HG03342 (cell line): ENCODE measurements at regions not wholly inside any gene's neighbourhood (a gene's known extent, or its start where the extent isn't known, plus 50 kb on each side); places are given as distances from the start of the nearest gene placed in this dataset.
A peak's percentile ranks its signal among the peaks of the same experiment; 100 is the strongest.
"Not testable (repeated sequence)": the region's sequence is repeated elsewhere in the genome, so short reads cannot be mapped to it uniquely, and the experiment has no call there.

ENCODE experiments used
- ATAC-seq: cut with Tn5 transposase; IDR thresholded peaks from one replicate; pipeline ENCODE4 v1.9.1; 2021; ENCODE audit warnings: mild to moderate bottlenecking, moderate library complexity; ENCODE audit not compliant: unreplicated experiment

- not testable (repeated sequence) for ATAC-seq
Observed at GRCh38 chr5:163934990-163935389, 429.6 kb downstream of the MAT2B start.

DNA sequence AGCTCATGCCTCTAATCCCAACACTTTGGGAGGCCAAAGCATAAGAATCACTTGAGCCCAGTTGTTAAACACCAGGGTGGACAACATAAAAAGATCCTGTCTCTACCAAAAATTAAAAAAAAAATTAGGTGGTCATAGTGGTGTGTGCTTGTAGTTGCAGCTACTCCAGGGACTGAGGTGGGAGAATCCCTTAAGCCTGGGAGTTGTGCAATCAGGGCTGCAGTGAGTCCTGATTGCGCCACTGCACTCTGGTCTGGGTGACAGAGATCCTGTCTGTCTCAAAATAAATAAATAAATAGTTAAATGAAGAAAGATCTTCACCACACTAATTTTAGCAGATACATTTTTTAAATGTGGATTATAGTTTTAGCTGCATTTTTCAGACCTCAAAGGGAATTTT, 433.2 kb downstream of the MAT2B start:
- ATAC-seq, result no peak

DNA sequence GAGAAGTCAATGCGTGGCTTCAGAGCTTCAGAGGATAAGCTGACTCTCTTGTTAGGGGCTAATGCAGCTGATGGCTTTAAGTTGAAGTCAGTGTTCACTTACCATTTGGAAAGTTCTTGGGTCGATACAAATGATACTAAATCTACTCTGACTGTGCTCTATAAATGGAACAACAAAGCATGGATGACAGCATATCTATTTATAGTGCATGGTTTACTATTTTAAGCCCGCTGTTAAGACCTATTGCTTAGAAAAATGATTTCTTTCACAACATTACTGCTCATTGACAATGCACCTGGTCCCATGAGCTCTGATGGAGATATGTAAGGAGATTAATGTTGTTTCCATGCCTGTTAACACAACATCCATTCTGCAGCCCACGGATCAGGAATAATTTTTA, 435.7 kb downstream of the MAT2B start:
- ATAC-seq, result peak; percentile 48

GRCh38 chr5:163943546-163943945, 438.1 kb downstream of the MAT2B start:
- ATAC-seq, result peak; percentile 43

GRCh38 chr5:163944738-163945137, 439.3 kb downstream of the MAT2B start:
- no peak for ATAC-seq

GRCh38 chr5:163947848-163948666, 442.6 kb downstream of the MAT2B start:
- ATAC-seq, result no peak

- no peak for ATAC-seq
Observed at GRCh38 chr5:163950248-163950647, 444.8 kb downstream of the MAT2B start.

DNA sequence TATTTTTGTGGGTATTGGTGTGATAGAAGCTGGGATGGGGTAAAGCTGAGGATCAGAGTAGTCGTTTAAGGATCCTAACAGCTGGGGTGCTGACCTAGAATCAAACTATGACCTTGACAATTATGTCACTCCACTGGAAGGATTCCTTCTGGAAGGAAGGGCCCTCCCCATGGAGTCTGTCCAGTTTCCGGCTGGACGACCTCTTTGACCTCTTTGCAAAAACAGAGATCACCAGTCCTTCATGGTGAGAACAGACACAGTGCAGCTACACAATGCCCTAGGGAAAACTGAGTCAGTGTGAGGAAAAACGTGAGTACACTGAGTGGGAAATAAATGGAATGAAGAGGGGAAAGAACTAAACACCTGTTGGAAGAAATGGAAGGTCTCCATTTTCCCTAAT, 445.6 kb downstream of the MAT2B start:
- no peak for ATAC-seq

GRCh38 chr5:163953901-163954300, 448.5 kb downstream of the MAT2B start:
- no peak for ATAC-seq

DNA sequence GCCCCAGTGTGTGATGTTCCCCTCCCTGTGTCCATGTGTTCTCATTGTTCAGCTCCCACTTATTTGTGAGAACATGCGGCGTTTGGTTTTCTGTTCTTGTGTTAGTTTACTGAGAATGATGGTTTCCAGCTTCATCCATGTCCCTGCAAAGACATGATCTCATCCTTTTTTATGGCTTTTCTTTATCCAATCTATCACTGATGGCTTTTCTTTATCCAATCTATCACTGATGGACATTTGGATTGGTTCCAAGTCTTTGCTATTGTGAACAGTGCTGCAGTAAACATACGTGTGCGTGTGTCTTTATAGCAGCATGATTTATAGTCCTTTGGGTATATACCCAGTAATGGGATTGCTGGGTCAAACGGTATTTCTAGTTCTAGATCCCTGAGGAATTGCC, 455.8 kb downstream of the MAT2B start:
- not testable (repeated sequence) for ATAC-seq

GRCh38 chr5:163963881-163964280, 458.5 kb downstream of the MAT2B start:
- ATAC-seq, result no peak

- no peak for ATAC-seq
Observed at GRCh38 chr5:163964671-163965070, 459.3 kb downstream of the MAT2B start.

DNA sequence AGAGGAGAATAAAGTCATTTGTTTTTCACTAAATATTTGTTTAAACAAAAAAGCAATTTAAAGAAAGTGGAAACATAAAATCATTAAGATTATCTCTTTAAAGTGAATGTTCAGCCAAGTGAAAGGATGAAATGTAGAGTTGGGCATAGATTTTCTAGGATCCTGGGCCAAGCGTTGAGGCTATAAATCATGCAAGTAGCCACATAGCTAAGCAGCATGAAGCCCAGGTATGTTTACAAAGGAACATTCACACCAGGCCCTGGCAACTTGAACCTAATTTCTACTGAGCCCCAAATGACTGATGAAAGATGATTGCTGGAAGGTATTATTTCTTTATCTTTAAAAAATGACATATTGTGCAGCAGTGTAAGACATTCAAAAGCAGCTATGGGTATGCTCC, 461.8 kb downstream of the MAT2B start:
- ATAC-seq, result no peak

- ATAC-seq, result no peak
Observed at GRCh38 chr5:163968651-163969050, 463.2 kb downstream of the MAT2B start.

- ATAC-seq, result no peak
Observed at GRCh38 chr5:163976696-163977095, 471.3 kb downstream of the MAT2B start.

DNA sequence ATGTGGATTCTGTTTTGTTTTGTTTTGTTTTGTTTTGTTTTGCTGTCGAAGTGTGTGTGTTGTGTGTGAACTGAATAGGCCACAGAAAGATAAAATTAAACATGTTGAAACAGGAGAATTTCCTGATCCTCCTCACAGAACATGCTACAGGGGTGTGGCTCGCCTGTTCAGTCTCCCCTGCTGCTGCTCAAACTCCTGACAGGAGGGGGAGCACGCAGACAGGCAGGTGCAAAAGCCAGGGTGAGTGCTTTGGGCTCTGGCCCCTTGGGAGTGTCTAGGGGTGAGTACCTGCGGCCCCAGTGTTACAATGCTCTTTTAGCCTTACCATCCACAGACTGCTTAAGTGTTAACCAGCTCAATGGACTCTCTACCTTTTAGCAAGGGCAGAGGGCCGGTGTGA, 473.5 kb downstream of the MAT2B start:
- ATAC-seq, result no peak

- no peak for ATAC-seq
Observed at GRCh38 chr5:163988566-163988965, 483.1 kb downstream of the MAT2B start.

DNA sequence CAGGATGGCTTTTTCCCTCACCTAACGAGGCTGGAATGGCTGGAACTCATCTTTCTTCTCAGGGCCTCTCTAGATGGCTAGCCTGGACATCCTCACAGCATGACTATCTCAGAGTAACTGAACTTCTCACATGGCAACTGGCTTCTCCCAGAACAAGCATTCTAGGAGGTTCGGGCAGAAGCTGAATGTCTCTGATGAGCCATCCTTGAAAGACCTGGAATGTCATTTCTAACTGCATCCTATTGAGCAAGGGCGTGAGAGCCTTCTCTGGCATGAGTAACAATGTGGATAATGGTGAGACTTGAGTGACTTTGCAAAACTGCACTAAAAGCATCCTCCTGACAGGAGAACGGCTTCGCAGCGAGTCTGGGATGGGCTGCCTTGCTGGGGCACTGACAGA, 487.7 kb downstream of the MAT2B start:
- ATAC-seq, result no peak

- no peak for ATAC-seq
Observed at GRCh38 chr5:163995206-163995605, 489.8 kb downstream of the MAT2B start.

DNA sequence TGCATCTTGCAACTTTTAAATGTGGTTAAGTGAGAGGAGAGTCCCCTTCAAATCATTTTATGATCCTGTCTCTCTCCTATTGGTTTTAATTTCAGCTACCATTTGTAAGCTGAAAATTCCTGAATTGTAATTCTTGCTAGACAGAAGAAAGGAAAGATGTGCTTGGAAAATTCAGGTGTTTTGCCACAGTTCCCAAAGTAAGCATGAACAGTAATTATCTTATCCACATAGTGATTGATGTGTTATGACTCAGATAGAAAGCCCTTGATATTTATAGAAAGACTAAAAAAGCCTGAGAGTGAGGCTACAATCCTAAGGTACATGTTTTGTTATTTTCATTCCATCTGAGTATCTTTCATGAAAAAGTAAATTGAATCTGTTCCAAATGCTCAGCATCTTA, 492.5 kb downstream of the MAT2B start:
- no peak for ATAC-seq

DNA sequence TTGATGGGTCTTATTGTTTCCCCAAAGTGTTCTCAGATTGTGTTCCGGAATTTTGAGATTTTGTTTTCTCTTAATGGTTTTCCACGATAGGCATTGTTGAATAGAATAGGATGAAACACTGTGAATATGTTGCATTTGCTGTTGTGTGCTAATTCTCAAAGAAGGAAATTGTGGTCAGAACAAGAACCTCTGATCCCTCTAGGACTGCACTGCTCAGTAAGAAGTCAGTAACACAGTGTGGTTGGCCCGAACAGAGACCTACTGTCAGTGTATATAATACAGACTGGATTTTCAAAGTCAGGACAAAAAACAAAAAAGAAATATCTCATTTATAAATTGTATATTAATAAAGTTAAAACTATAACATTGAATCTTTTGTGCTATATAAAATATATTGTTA, 494.8 kb downstream of the MAT2B start:
- no peak for ATAC-seq

GRCh38 chr5:164000819-164001218, 495.4 kb downstream of the MAT2B start:
- ATAC-seq, result no peak

DNA sequence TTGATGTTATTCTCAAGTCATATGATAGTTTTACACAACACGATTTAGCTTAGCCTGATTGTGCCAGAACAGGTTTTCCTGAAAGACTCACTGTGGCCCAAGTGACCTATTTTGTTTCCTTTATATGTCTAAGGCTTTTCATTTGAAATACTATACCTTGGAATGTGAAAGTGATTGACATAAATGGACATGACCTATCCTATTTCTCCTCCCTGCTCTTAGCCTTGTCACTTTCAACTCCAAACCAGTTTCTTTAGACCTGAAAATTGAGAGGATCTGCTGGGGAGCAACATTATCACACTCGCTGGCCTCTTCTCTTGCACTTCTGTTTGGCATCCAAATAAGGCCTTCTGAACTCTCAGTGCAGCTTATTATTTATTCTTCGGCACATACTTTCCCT, 496.8 kb downstream of the MAT2B start:
- peak; percentile 33 for ATAC-seq
